HEK293 (cell line): ENCODE measurements at regions not wholly inside any gene's neighbourhood (a gene's known extent, or its start where the extent isn't known, plus 50 kb on each side); places are given as distances from the start of the nearest gene placed in this dataset.

Source experiments
- CTCF ChIA-PET: fragments of 350-600 bp; formaldehyde crosslinking; extraction: SDS; loops from one replicate; lab custom pipeline; 2021; ENCODE audit warnings: antibody characterized with exemption; lab: Yijun Ruan, JAX
- POLR2A ChIA-PET: fragments of 300-600 bp; formaldehyde crosslinking; extraction: SDS; loops from one replicate; lab custom pipeline; 2020; ENCODE audit warnings: antibody characterized with exemption, inconsistent platforms; lab: Yijun Ruan, JAX
- H3K27ac ChIP-seq: fragments of 200-500 bp; sonication (Bioruptor generic); 2 replicates; pipeline ENCODE4 v1.5.1; 2014; ENCODE audit warnings: low read depth, low read length, control low read depth, inconsistent platforms; ENCODE audit errors: extremely low read depth
- H3K36me3 ChIP-seq, 2 experiments: fragments of 200-500 bp in 1 of 2; sonication (Bioruptor generic) in 1 of 2; 1 replicate in 1 of 2; 2 replicates in 1 of 2; pipeline ENCODE4 v1.5.1; 2014 to 2017; ENCODE audit warnings: inconsistent platforms in 2 of 2, low read length in 2 of 2; ENCODE audit not compliant: control insufficient read depth in 2 of 2, insufficient read depth in 1 of 2
- H3K4me1 ChIP-seq: fragments of 200-500 bp; sonication (Bioruptor generic); 2 replicates; pipeline ENCODE4 v1.5.1; 2014; ENCODE audit warnings: mild to moderate bottlenecking, low read length, inconsistent platforms; ENCODE audit not compliant: control insufficient read depth, insufficient read depth
- H3K4me3 ChIP-seq: 2 replicates; pipeline ENCODE4 v1.5.1; 2011; ENCODE audit warnings: low read depth, mild to moderate bottlenecking, control low read depth, low read length, moderate library complexity
- H3K9me3 ChIP-seq: fragments of 200-500 bp; sonication (Bioruptor generic); 2 replicates; pipeline ENCODE4 v1.5.1; 2014; ENCODE audit warnings: low read depth, low read length, inconsistent platforms; ENCODE audit not compliant: control insufficient read depth, insufficient read depth
- AEBP2 ChIP-seq: fragments of 450-650 bp; formaldehyde crosslinking; IDR thresholded peaks from 2 replicates; pipeline ENCODE4 v1.5.1; 2016; ENCODE audit warnings: missing biosample characterization, missing genetic modification characterization, borderline replicate concordance
- GLIS1 ChIP-seq: fragments of 450-650 bp; formaldehyde crosslinking; IDR thresholded peaks from 2 replicates; pipeline ENCODE4 v1.5.1; 2016; ENCODE audit warnings: missing biosample characterization, missing genetic modification characterization
- KLF1 ChIP-seq: fragments of 450-650 bp; formaldehyde crosslinking; IDR thresholded peaks from 2 replicates; pipeline ENCODE4 v1.5.1; 2016; ENCODE audit warnings: missing biosample characterization, missing genetic modification characterization
- KLF16 ChIP-seq: fragments of 450-650 bp; formaldehyde crosslinking; IDR thresholded peaks from 2 replicates; pipeline ENCODE4 v1.5.1; 2017; ENCODE audit warnings: missing biosample characterization, missing genetic modification characterization
- KLF9 ChIP-seq: fragments of 450-650 bp; formaldehyde crosslinking; IDR thresholded peaks from 2 replicates; pipeline ENCODE4 v1.5.1; 2016; ENCODE audit warnings: missing biosample characterization, missing genetic modification characterization, low read depth
- PATZ1 ChIP-seq: fragments of 450-650 bp; formaldehyde crosslinking; IDR thresholded peaks from 2 replicates; pipeline ENCODE4 v1.5.1; 2016; ENCODE audit warnings: missing biosample characterization, missing genetic modification characterization
- SALL2 ChIP-seq: fragments of 450-650 bp; formaldehyde crosslinking; IDR thresholded peaks from 2 replicates; pipeline ENCODE4 v1.5.0; 2017; ENCODE audit warnings: missing biosample characterization, mild to moderate bottlenecking, missing genetic modification characterization, borderline replicate concordance
- SP7 ChIP-seq: fragments of 450-650 bp; formaldehyde crosslinking; IDR thresholded peaks from 2 replicates; pipeline ENCODE4 v1.5.1; 2016; ENCODE audit warnings: missing biosample characterization, missing genetic modification characterization
- ZBTB1 ChIP-seq: fragments of 450-650 bp; formaldehyde crosslinking; IDR thresholded peaks from 2 replicates; pipeline ENCODE4 v1.5.1; 2016; ENCODE audit warnings: missing biosample characterization, missing genetic modification characterization
- ZBTB8A ChIP-seq: fragments of 450-650 bp; formaldehyde crosslinking; IDR thresholded peaks from 2 replicates; pipeline ENCODE4 v1.5.1; 2016; ENCODE audit warnings: missing biosample characterization, missing genetic modification characterization
- ZEB2 ChIP-seq: fragments of 450-650 bp; formaldehyde crosslinking; IDR thresholded peaks from 2 replicates; pipeline ENCODE4 v1.5.1; 2016; ENCODE audit warnings: missing biosample characterization, missing genetic modification characterization
- ZIC2 ChIP-seq: fragments of 450-650 bp; formaldehyde crosslinking; IDR thresholded peaks from 2 replicates; pipeline ENCODE4 v1.5.1; 2016; ENCODE audit warnings: missing biosample characterization, missing genetic modification characterization
- ZNF10 ChIP-seq: fragments of 450-650 bp; formaldehyde crosslinking; IDR thresholded peaks from 2 replicates; pipeline ENCODE4 v1.5.1; 2017; ENCODE audit warnings: missing biosample characterization, missing genetic modification characterization
- ZNF114 ChIP-seq: fragments of 450-650 bp; formaldehyde crosslinking; IDR thresholded peaks from 2 replicates; pipeline ENCODE4 v1.5.0; 2017; ENCODE audit warnings: missing biosample characterization, missing genetic modification characterization
- ZNF214 ChIP-seq: fragments of 450-650 bp; formaldehyde crosslinking; IDR thresholded peaks from 2 replicates; pipeline ENCODE4 v1.5.1; 2017; ENCODE audit warnings: missing biosample characterization, mild to moderate bottlenecking, missing genetic modification characterization, borderline replicate concordance
- ZNF335 ChIP-seq: fragments of 450-650 bp; formaldehyde crosslinking; conservative IDR thresholded peaks from 2 replicates; pipeline ENCODE4 v1.5.1; 2016; ENCODE audit warnings: missing biosample characterization, missing genetic modification characterization
- ZNF510 ChIP-seq: fragments of 450-650 bp; formaldehyde crosslinking; IDR thresholded peaks from 2 replicates; pipeline ENCODE4 v1.5.1; 2018; ENCODE audit warnings: mild to moderate bottlenecking, missing genetic modification characterization, missing biosample characterization; ENCODE audit not compliant: insufficient replicate concordance
- ZNF521 ChIP-seq: fragments of 450-650 bp; formaldehyde crosslinking; IDR thresholded peaks from 2 replicates; pipeline ENCODE4 v1.5.1; 2017; ENCODE audit warnings: missing biosample characterization, mild to moderate bottlenecking, missing genetic modification characterization
- ZNF544 ChIP-seq: fragments of 450-650 bp; formaldehyde crosslinking; IDR thresholded peaks from 2 replicates; pipeline ENCODE4 v1.5.0; 2017; ENCODE audit warnings: missing biosample characterization, missing genetic modification characterization
- ZNF549 ChIP-seq: fragments of 450-650 bp; IDR thresholded peaks from 2 replicates; pipeline ENCODE4 v1.5.1; 2018; ENCODE audit warnings: missing biosample characterization, missing genetic modification characterization, mild to moderate bottlenecking, inconsistent platforms, moderate library complexity
- ZNF600 ChIP-seq: fragments of 450-650 bp; formaldehyde crosslinking; IDR thresholded peaks from 2 replicates; pipeline ENCODE4 v1.5.1; 2016; ENCODE audit warnings: missing biosample characterization, missing genetic modification characterization
- ZNF654 ChIP-seq: fragments of 450-650 bp; formaldehyde crosslinking; IDR thresholded peaks from 2 replicates; pipeline ENCODE4 v1.5.1; 2016; ENCODE audit warnings: low read depth, missing biosample characterization, missing genetic modification characterization
- ZNF76 ChIP-seq: fragments of 450-650 bp; formaldehyde crosslinking; IDR thresholded peaks from 2 replicates; pipeline ENCODE4; 2016; ENCODE audit warnings: low read depth, missing biosample characterization, missing genetic modification characterization, borderline replicate concordance
- ZNF777 ChIP-seq: fragments of 450-650 bp; formaldehyde crosslinking; IDR thresholded peaks from 2 replicates; pipeline ENCODE4 v1.5.1; 2017; ENCODE audit warnings: missing biosample characterization, missing genetic modification characterization, borderline replicate concordance
- ZNF785 ChIP-seq: fragments of 450-650 bp; formaldehyde crosslinking; IDR thresholded peaks from 2 replicates; pipeline ENCODE4 v1.5.1; 2016; ENCODE audit warnings: missing biosample characterization, missing genetic modification characterization
- ZNF791 ChIP-seq: fragments of 450-650 bp; formaldehyde crosslinking; IDR thresholded peaks from 2 replicates; pipeline ENCODE4 v1.5.1; 2016; ENCODE audit warnings: missing biosample characterization, missing genetic modification characterization
- ZNF843 ChIP-seq: fragments of 450-650 bp; formaldehyde crosslinking; IDR thresholded peaks from 2 replicates; pipeline ENCODE4 v1.5.1; 2016; ENCODE audit warnings: missing biosample characterization, missing genetic modification characterization
- ZXDB ChIP-seq: fragments of 450-650 bp; formaldehyde crosslinking; IDR thresholded peaks from 2 replicates; pipeline ENCODE4 v1.5.1; 2016; ENCODE audit warnings: missing biosample characterization, missing genetic modification characterization
- TF ChIP-seq, protein P1 (sequence below): fragments of 450-650 bp; formaldehyde crosslinking; IDR thresholded peaks from 2 replicates; pipeline ENCODE4 v1.5.1; 2016; ENCODE audit warnings: missing biosample characterization, missing genetic modification characterization
- TF ChIP-seq, protein P2 (sequence below): fragments of 450-650 bp; formaldehyde crosslinking; IDR thresholded peaks from 2 replicates; pipeline ENCODE4 v1.5.1; 2016; ENCODE audit warnings: missing biosample characterization, missing genetic modification characterization

DNA sequence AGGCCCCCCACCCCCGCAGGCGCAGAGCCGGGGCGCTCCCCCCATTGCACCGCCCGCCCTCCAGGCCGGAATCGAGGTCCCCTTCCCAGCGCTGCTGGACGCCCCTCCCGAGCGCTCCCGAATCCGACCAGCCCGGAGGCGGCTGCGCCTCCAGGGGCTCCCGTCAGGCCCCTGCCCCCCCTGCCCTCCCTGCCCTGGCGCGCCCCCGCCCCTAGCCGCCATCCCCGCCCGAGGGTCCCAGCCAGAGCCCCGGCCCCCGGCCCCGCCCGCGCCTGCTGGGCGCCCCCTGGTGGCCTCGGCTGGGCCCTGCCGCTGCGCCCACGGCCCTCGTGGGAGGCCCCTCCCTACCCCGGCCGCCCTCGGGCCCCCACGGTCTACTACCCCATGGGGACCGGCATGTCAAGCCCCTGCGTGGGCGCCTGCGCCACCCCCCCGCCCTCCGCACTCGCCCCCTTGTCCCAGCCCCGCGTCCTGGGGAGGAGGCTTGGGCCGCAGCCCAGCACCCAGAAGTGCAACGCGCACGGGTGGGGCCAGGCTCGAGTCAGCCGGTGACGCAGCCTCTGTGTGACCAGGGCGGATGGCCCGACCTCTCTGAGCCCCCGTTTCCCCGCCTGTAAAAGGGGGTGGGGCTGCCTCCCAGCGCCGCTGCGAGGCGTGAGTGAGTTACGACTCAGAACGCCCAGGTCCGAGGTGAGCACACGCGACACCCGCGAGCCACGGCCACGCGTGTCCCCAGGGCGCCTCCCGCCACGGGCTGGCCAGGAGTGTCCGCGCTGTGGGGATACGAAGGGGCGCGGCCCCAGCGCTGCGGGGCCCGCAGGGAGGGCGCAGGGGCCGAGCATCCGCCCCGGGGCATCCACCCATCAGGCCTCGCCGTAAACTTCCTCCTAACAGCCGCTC, 104.9 kb downstream of the FAM53A start:
- no peaks in the 10 kb centered on the region for H3K36me3 ChIP-seq
- H3K9me3 ChIP-seq, result no peaks in the 10 kb centered on the region
- ChIA-PET POLR2A (interaction anchor here (0.8 kb wide), 1 partner anchor 130 kb away, joined by 3 read pairs; no protein-coding TSS in a partner anchor), CTCF (interaction anchor here (1.2 kb wide), 1 partner anchor 224 kb away, joined by 3 read pairs; no protein-coding TSS in a partner anchor)
- peak overlapping the region; percentile 30 for H3K4me3 ChIP-seq
- H3K27ac ChIP-seq, result no peak overlapping the region
- H3K4me1 ChIP-seq, result no peaks in the 10 kb centered on the region
- TF ChIP-seq SP7 (tag by site-specific recombination), result 0 out of 2 replicates have a peak, but pooled peaks have one; percentile 30
- no peak for TF ChIP-seq ZNF510 (tag by site-specific recombination)
- no peak for TF ChIP-seq AEBP2
- TF ChIP-seq ZIC2 (tag by site-specific recombination), result peak; percentile 74
- TF ChIP-seq ZNF521, result no peak
- TF ChIP-seq ZNF214 (tag by site-specific recombination), result no peak
- TF ChIP-seq KLF9 (tag by site-specific recombination), result peak; percentile 75
- no peak for TF ChIP-seq ZBTB1 (tag by site-specific recombination)
- no peak for TF ChIP-seq ZNF10 (tag by site-specific recombination)
- no peak for TF ChIP-seq ZNF600
- peak; percentile 80 for TF ChIP-seq ZXDB (tag by site-specific recombination)
- peak; percentile 55; the same call in 1 of the 2 replicates for TF ChIP-seq ZNF777 (tag by site-specific recombination)
- peak; percentile 90 for TF ChIP-seq PATZ1 (tag by site-specific recombination)
- no peak for TF ChIP-seq ZNF544 (tag by site-specific recombination)
- TF ChIP-seq ZBTB8A, result peak; percentile 42
- no peak for TF ChIP-seq ZNF549 (tag by site-specific recombination)
- TF ChIP-seq, protein P1, sequence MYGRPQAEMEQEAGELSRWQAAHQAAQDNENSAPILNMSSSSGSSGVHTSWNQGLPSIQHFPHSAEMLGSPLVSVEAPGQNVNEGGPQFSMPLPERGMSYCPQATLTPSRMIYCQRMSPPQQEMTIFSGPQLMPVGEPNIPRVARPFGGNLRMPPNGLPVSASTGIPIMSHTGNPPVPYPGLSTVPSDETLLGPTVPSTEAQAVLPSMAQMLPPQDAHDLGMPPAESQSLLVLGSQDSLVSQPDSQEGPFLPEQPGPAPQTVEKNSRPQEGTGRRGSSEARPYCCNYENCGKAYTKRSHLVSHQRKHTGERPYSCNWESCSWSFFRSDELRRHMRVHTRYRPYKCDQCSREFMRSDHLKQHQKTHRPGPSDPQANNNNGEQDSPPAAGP (tag by site-specific recombination), result peak; percentile 92
- TF ChIP-seq SALL2 (tag by site-specific recombination), result no peak
- TF ChIP-seq KLF1, result peak; percentile 94
- peak; percentile 32; the same call in 1 of the 2 replicates for TF ChIP-seq ZEB2 (tag by site-specific recombination)
- no peak for TF ChIP-seq ZNF843 (tag by site-specific recombination)
- TF ChIP-seq KLF16 (tag by site-specific recombination), result 0 out of 2 replicates have a peak, but pooled peaks have one; percentile 29
- 0 out of 2 replicates have a peak, but pooled peaks have one; percentile 50 for TF ChIP-seq ZNF785 (tag by site-specific recombination)
- TF ChIP-seq, protein P2, sequence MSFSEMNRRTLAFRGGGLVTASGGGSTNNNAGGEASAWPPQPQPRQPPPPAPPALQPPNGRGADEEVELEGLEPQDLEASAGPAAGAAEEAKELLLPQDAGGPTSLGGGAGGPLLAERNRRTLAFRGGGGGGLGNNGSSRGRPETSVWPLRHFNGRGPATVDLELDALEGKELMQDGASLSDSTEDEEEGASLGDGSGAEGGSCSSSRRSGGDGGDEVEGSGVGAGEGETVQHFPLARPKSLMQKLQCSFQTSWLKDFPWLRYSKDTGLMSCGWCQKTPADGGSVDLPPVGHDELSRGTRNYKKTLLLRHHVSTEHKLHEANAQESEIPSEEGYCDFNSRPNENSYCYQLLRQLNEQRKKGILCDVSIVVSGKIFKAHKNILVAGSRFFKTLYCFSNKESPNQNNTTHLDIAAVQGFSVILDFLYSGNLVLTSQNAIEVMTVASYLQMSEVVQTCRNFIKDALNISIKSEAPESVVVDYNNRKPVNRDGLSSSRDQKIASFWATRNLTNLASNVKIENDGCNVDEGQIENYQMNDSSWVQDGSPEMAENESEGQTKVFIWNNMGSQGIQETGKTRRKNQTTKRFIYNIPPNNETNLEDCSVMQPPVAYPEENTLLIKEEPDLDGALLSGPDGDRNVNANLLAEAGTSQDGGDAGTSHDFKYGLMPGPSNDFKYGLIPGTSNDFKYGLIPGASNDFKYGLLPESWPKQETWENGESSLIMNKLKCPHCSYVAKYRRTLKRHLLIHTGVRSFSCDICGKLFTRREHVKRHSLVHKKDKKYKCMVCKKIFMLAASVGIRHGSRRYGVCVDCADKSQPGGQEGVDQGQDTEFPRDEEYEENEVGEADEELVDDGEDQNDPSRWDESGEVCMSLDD (tag by site-specific recombination), result peak; percentile 69; the same call in 1 of the 2 replicates
- 0 out of 2 replicates have a peak, but pooled peaks have one; percentile 50 for TF ChIP-seq ZNF335
- TF ChIP-seq ZNF114 (tag by site-specific recombination), result no peak
- TF ChIP-seq ZNF654 (tag by site-specific recombination), result no peak
- peak; percentile 61; the same call in 1 of the 2 replicates for TF ChIP-seq ZNF76 (tag by site-specific recombination)
- no peak for TF ChIP-seq ZNF791
- peak; percentile 76 for TF ChIP-seq GLIS1
